H9 (cell line): ENCODE measurements at regions not wholly inside any gene's neighbourhood (a gene's known extent, or its start where the extent isn't known, plus 50 kb on each side); places are given as distances from the start of the nearest gene placed in this dataset.
A peak's percentile ranks its signal among the peaks of the same experiment; 100 is the strongest.

Source experiments
- DNase-seq: peaks from one replicate; pipeline ENCODE4 v3.0.0-alpha.2; 2017
- H2AFZ ChIP-seq: one replicate; pipeline ENCODE4 v1.6.1; 2013; ENCODE audit warnings: mild to moderate bottlenecking, low read length, control low read depth, moderate library complexity
- H2AK5ac ChIP-seq: 2 replicates; pipeline ENCODE4 v1.6.1; 2013; ENCODE audit warnings: low read length, control low read depth, mixed read lengths; ENCODE audit not compliant: insufficient read length
- H2BK120ac ChIP-seq: one replicate; pipeline ENCODE4 v1.6.1; 2013; ENCODE audit warnings: low read depth, mild to moderate bottlenecking, low read length, control low read depth, inconsistent platforms; ENCODE audit not compliant: poor library complexity, severe bottlenecking
- H2BK12ac ChIP-seq: 2 replicates; pipeline ENCODE4 v1.6.1; 2013; ENCODE audit warnings: low read length, control low read depth, mixed read lengths, low read depth; ENCODE audit not compliant: insufficient read length
- H2BK15ac ChIP-seq: 2 replicates; pipeline ENCODE4 v1.6.1; 2013; ENCODE audit warnings: low read depth, low read length, control low read depth
- H2BK20ac ChIP-seq: one replicate; pipeline ENCODE4 v1.6.1; 2013; ENCODE audit warnings: low read depth, mild to moderate bottlenecking, low read length, control low read depth, inconsistent platforms; ENCODE audit not compliant: poor library complexity, severe bottlenecking
- H2BK5ac ChIP-seq: 2 replicates; pipeline ENCODE4 v1.6.1; 2013; ENCODE audit warnings: low read length, control low read depth, mixed read lengths; ENCODE audit not compliant: insufficient read length
- H3K14ac ChIP-seq: 2 replicates; pipeline ENCODE4 v1.6.1; 2013; ENCODE audit warnings: low read length, control low read depth; ENCODE audit not compliant: insufficient read depth
- H3K18ac ChIP-seq: 2 replicates; pipeline ENCODE4 v1.6.1; 2013; ENCODE audit warnings: low read depth, mild to moderate bottlenecking, mixed read lengths, low read length, control low read depth; ENCODE audit not compliant: insufficient read length
- H3K23ac ChIP-seq: 2 replicates; pipeline ENCODE4 v1.6.1; 2013; ENCODE audit warnings: low read length, control low read depth, mixed read lengths, low read depth; ENCODE audit not compliant: insufficient read length
- H3K23me2 ChIP-seq: 2 replicates; pipeline ENCODE4 v1.6.1; 2013; ENCODE audit warnings: low read depth, mild to moderate bottlenecking, mixed read lengths, low read length, control low read depth; ENCODE audit not compliant: insufficient read length, poor library complexity, severe bottlenecking
- H3K27ac ChIP-seq: 2 replicates; pipeline ENCODE4 v1.5.1; 2013; ENCODE audit warnings: low read length, control low read depth, mixed read lengths, low read depth; ENCODE audit not compliant: insufficient read length
- H3K27me3 ChIP-seq: 2 replicates; pipeline ENCODE4 v1.6.1; 2013; ENCODE audit warnings: low read length, control low read depth, inconsistent platforms; ENCODE audit not compliant: insufficient read depth
- H3K4ac ChIP-seq: 2 replicates; pipeline ENCODE4 v1.6.1; 2013; ENCODE audit warnings: low read depth, mild to moderate bottlenecking, control low read depth, inconsistent platforms, low read length, moderate library complexity
- H3K4me1 ChIP-seq: 2 replicates; pipeline ENCODE4 v1.6.1; 2013; ENCODE audit warnings: low read length, control low read depth, inconsistent platforms; ENCODE audit not compliant: insufficient read depth
- H3K4me2 ChIP-seq: 2 replicates; pipeline ENCODE4 v1.6.1; 2013; ENCODE audit warnings: low read length, control low read depth, mixed read lengths; ENCODE audit not compliant: insufficient read length, insufficient read depth
- H3K56ac ChIP-seq: 2 replicates; pipeline ENCODE4 v1.6.1; 2013; ENCODE audit warnings: low read depth, mild to moderate bottlenecking, mixed read lengths, low read length, control low read depth; ENCODE audit not compliant: insufficient read length
- H3K79me1 ChIP-seq: 2 replicates; pipeline ENCODE4 v1.6.1; 2013; ENCODE audit warnings: low read depth, mild to moderate bottlenecking, moderate library complexity, low read length, control low read depth, inconsistent platforms; ENCODE audit not compliant: insufficient read depth, poor library complexity, severe bottlenecking
- H3K79me2 ChIP-seq: 2 replicates; pipeline ENCODE4 v1.6.1; 2013; ENCODE audit warnings: low read length, control low read depth, inconsistent platforms; ENCODE audit not compliant: insufficient read depth
- H3K9ac ChIP-seq: 2 replicates; pipeline ENCODE4 v1.6.1; 2013; ENCODE audit warnings: low read length, control low read depth, mixed read lengths; ENCODE audit not compliant: insufficient read length; ENCODE audit errors: extremely low read depth
- H3K9me3 ChIP-seq: one replicate; pipeline ENCODE4 v1.6.1; 2013; ENCODE audit warnings: low read depth, low read length, inconsistent platforms; ENCODE audit not compliant: control insufficient read depth
- H3T11ph ChIP-seq: one replicate; pipeline ENCODE4 v1.6.1; 2013; ENCODE audit warnings: mild to moderate bottlenecking, low read length, control low read depth, inconsistent platforms
- H4K20me1 ChIP-seq: one replicate; pipeline ENCODE4 v1.6.1; 2013; ENCODE audit not compliant: control insufficient read depth, insufficient read length, insufficient read depth
- H4K5ac ChIP-seq: 2 replicates; pipeline ENCODE4 v1.6.1; 2013; ENCODE audit warnings: low read depth, mild to moderate bottlenecking, mixed read lengths, low read length, control low read depth; ENCODE audit not compliant: insufficient read length
- H4K8ac ChIP-seq: replicated peaks from 2 replicates; pipeline ENCODE4 v1.6.1; 2013; ENCODE audit warnings: low read length, control low read depth, mixed read lengths, low read depth; ENCODE audit not compliant: insufficient read length
- H4K91ac ChIP-seq: 2 replicates; pipeline ENCODE4 v1.6.1; 2013; ENCODE audit warnings: low read depth, mild to moderate bottlenecking, moderate library complexity, mixed read lengths, low read length, control low read depth; ENCODE audit not compliant: insufficient read length
- H3K27ac Mint-ChIP-seq, 3 experiments: 2 replicates in 2 of 3; 3 replicates in 1 of 3; pipeline ENCODE4 v1.8.0; 2020 to 2021; ENCODE audit warnings: mixed read lengths in 3 of 3, mild to moderate bottlenecking in 1 of 3, moderate library complexity in 1 of 3
- H3K27me3 Mint-ChIP-seq: 2 replicates; pipeline ENCODE4 v1.8.0; 2021; ENCODE audit warnings: low read depth, mild to moderate bottlenecking, moderate library complexity, mixed read lengths
- H3K36me3 Mint-ChIP-seq, 3 experiments: 2 replicates in 2 of 3; 3 replicates in 1 of 3; pipeline ENCODE4 v1.8.0; 2020 to 2021; ENCODE audit warnings: low read depth in 3 of 3, mixed read lengths in 3 of 3; ENCODE audit not compliant: insufficient read depth in 1 of 3
- H3K4me1 Mint-ChIP-seq, 2 experiments: 2 replicates each; pipeline ENCODE4 v1.8.0; 2020; ENCODE audit warnings: mixed read lengths in 2 of 2
- H3K4me3 Mint-ChIP-seq, 2 experiments: 2 replicates in 1 of 2; 3 replicates in 1 of 2; pipeline ENCODE4 v1.8.0; 2020 to 2021; ENCODE audit warnings: mild to moderate bottlenecking in 2 of 2, mixed read lengths in 2 of 2, moderate library complexity in 1 of 2
- H3K9me3 Mint-ChIP-seq, 2 experiments: 2 replicates in 1 of 2; 3 replicates in 1 of 2; pipeline ENCODE4 v1.8.0; 2020; ENCODE audit warnings: mild to moderate bottlenecking in 2 of 2, mixed read lengths in 2 of 2, moderate library complexity in 1 of 2
- CTCF ChIP-seq: fragments of 200-600 bp; sonication (generic); conservative IDR thresholded peaks from 3 replicates; pipeline ENCODE4 v1.8.0; 2021; ENCODE audit warnings: antibody characterized with exemption, mild to moderate bottlenecking
- WGBS: extraction: QIAGEN DNeasy Blood & Tissue Kit; methylation state at CpG from one replicate; pipeline ENCODE4 v1.1.7; 2013; ENCODE audit warnings: missing lambda C conversion rate, low lambda C conversion rate, mixed read lengths; ENCODE audit not compliant: insufficient read length; ENCODE audit errors: extremely low coverage; 5-methylcytosine and 5-hydroxymethylcytosine counted together

DNA sequence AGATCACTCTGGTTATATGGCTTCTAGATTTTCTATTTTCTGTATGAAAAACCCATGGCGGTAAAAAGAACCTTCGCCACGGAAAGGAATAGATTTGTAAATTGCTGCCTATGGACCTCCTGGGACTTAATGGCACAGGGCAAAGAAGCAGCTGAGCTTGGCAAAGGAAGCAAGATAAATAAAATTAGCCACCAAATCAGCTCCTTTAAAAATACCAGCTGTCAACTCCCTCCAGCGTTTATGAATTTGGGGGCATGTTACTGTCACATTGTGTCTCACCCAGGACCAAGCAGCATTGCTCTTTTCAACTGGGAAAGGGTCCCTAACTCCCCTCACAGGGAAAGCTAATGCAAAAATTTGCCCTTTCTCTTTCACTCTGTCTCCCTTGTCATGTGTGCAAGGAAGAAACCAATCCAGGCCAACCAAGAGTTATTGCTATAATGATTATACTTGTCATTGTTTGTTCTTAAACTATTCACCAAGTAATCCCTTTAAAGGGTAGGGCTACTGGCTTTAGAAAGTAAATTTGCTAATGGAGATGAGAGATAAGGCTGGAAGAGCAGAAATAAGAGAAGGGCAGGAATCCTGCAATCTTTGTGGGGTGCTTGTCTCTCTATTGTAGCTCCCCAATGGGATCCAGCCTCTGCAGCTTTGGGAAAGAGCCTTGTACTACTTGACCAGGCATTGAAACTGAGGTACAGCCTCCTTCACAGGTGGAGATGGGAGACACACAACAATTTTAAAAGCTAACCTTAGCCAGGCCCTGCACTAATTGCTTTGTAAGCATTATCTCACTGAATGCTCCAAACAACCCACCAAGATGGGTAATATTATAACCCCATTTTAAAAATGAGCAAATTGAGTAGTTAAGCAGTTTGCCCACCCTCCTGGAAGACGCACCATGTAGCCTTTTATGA lies 119.1 kb upstream of the KLF7 start:
- H3K23ac ChIP-seq: no peak overlapping the region
- peaks cover 4% of the 10 kb centered on the region; the same call in 1 of the 2 replicates for H3K4me1 ChIP-seq
- Mint-ChIP-seq H3K27me3 (0 out of 2 replicates have a peak, but pooled peaks cover 2% of the 10 kb centered on the region), H3K4me3 (no peak overlapping the region; a peak in 1 of 5 replicates), H3K9me3 (no peaks in the 10 kb centered on the region; a peak in 1 of 5 replicates), H3K4me1 (peaks cover 34% of the 10 kb centered on the region in 2 experiments), H3K27ac (peak overlapping the region in 1 of 3 experiments; percentile 7; a peak in 1 of 7 replicates), H3K36me3 (no peaks in the 10 kb centered on the region)
- no peak overlapping the region for H3K27ac ChIP-seq
- no peaks in the 10 kb centered on the region for H3K79me2 ChIP-seq
- no peak overlapping the region for H3K4ac ChIP-seq
- H2AK5ac ChIP-seq: no peak overlapping the region
- no peak overlapping the region for H2BK12ac ChIP-seq
- no peak overlapping the region for H3K14ac ChIP-seq
- TF ChIP-seq CTCF: no peak
- no peak overlapping the region for H2BK20ac ChIP-seq
- H3K23me2 ChIP-seq: no peaks in the 10 kb centered on the region
- H3K27me3 ChIP-seq: no peaks in the 10 kb centered on the region
- no peak overlapping the region for H4K5ac ChIP-seq
- H4K91ac ChIP-seq: no peak overlapping the region
- H2BK15ac ChIP-seq: no peak overlapping the region
- no peak overlapping the region for H4K8ac ChIP-seq
- no peak overlapping the region for H2BK120ac ChIP-seq
- H3K9ac ChIP-seq: no peak overlapping the region
- DNase-seq: no peak
- H3K79me1 ChIP-seq: no peaks in the 10 kb centered on the region
- H3K56ac ChIP-seq: no peak overlapping the region
- no CpG with 5 or more reads among the region's 5 CpGs for WGBS
- H3T11ph ChIP-seq: no peak overlapping the region
- no peak overlapping the region for H3K18ac ChIP-seq
- H2BK5ac ChIP-seq: no peak overlapping the region
- H4K20me1 ChIP-seq: no peaks in the 10 kb centered on the region
- no peak overlapping the region for H2AFZ ChIP-seq
- H3K9me3 ChIP-seq: no peaks in the 10 kb centered on the region
- no peak overlapping the region for H3K4me2 ChIP-seq
